ENCODE measurements at regions not wholly inside any gene's neighbourhood (a gene's known extent, or its start where the extent isn't known, plus 50 kb on each side); places are given as distances from the start of the nearest gene placed in this dataset.

- TF ChIP-seq, protein P1, sequence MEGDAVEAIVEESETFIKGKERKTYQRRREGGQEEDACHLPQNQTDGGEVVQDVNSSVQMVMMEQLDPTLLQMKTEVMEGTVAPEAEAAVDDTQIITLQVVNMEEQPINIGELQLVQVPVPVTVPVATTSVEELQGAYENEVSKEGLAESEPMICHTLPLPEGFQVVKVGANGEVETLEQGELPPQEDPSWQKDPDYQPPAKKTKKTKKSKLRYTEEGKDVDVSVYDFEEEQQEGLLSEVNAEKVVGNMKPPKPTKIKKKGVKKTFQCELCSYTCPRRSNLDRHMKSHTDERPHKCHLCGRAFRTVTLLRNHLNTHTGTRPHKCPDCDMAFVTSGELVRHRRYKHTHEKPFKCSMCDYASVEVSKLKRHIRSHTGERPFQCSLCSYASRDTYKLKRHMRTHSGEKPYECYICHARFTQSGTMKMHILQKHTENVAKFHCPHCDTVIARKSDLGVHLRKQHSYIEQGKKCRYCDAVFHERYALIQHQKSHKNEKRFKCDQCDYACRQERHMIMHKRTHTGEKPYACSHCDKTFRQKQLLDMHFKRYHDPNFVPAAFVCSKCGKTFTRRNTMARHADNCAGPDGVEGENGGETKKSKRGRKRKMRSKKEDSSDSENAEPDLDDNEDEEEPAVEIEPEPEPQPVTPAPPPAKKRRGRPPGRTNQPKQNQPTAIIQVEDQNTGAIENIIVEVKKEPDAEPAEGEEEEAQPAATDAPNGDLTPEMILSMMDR (conservative IDR thresholded peaks at IDR 0.05; ENCODE audit: low read length), result no peak
- no peak for TF ChIP-seq EZH2phosphoT487 (IDR thresholded peaks at IDR 0.05; ENCODE audit: borderline replicate concordance)
Measured at GRCh38 chr13:84029396-84029795, 147.1 kb upstream of the SLITRK1 start.
